Neural crest cell (in vitro differentiated cells): ENCODE measurements at regions not wholly inside any gene's neighbourhood (a gene's known extent, or its start where the extent isn't known, plus 50 kb on each side); places are given as distances from the start of the nearest gene placed in this dataset.
"Not testable (repeated sequence)": the region's sequence is repeated elsewhere in the genome, so short reads cannot be mapped to it uniquely, and the experiment has no call there.

Source experiments
- DNase-seq: peaks from one replicate; pipeline ENCODE4 v3.0.0; 2021; ENCODE audit warnings: low read depth, mixed read lengths, low spot score
- H3K27ac Mint-ChIP-seq: one replicate; pipeline ENCODE4 v1.8.0; 2021; ENCODE audit warnings: mild to moderate bottlenecking, mixed read lengths; ENCODE audit not compliant: unreplicated experiment
- H3K27me3 Mint-ChIP-seq: 2 replicates; pipeline ENCODE4 v1.8.0; 2021; ENCODE audit warnings: low read depth, mild to moderate bottlenecking, mixed read lengths
- H3K36me3 Mint-ChIP-seq: 2 replicates; pipeline ENCODE4 v1.8.0; 2021; ENCODE audit warnings: low read depth, mild to moderate bottlenecking, mixed read lengths
- H3K4me1 Mint-ChIP-seq: 2 replicates; pipeline ENCODE4 v1.8.0; 2021; ENCODE audit warnings: mixed read lengths
- H3K4me3 Mint-ChIP-seq: one replicate; pipeline ENCODE4 v1.8.0; 2021; ENCODE audit warnings: mild to moderate bottlenecking, mixed read lengths
- H3K9me3 Mint-ChIP-seq: 2 replicates; pipeline ENCODE4 v1.8.0; 2021; ENCODE audit warnings: mixed read lengths
- TF ChIP-seq, protein P1 (sequence below): fragments of 200-600 bp; sonication (generic); conservative IDR thresholded peaks from 2 replicates; pipeline ENCODE4 v1.5.0; 2021; ENCODE audit warnings: antibody characterized with exemption, mild to moderate bottlenecking

DNA sequence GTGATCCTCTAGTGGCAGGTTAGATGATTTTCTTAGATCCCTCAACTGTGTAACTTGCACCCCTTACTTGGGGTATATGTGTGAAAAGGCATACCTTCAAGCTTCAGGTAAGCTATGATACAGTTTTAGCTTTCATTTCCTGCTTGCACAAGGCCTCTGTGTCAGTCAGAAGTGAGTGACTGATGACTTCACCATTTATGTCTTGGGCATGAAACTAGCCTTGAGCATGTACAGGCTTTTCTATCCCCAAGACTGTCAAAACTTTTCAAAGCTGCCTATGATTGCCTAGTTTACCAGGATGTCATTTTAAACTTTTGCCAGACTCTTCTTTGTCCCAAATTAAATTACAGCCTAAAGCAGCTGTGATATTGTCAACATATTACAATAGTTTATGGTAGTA lies 286.1 kb upstream of the CNTN5 start:
- DNase-seq: no peak
- Mint-ChIP-seq H3K9me3 (no peaks in the 10 kb centered on the region), H3K4me3 (no peak overlapping the region), H3K27me3 (no peaks in the 10 kb centered on the region), H3K4me1 (no peaks in the 10 kb centered on the region), H3K36me3 (no peaks in the 10 kb centered on the region), H3K27ac (no peak overlapping the region)
- TF ChIP-seq, protein P1, sequence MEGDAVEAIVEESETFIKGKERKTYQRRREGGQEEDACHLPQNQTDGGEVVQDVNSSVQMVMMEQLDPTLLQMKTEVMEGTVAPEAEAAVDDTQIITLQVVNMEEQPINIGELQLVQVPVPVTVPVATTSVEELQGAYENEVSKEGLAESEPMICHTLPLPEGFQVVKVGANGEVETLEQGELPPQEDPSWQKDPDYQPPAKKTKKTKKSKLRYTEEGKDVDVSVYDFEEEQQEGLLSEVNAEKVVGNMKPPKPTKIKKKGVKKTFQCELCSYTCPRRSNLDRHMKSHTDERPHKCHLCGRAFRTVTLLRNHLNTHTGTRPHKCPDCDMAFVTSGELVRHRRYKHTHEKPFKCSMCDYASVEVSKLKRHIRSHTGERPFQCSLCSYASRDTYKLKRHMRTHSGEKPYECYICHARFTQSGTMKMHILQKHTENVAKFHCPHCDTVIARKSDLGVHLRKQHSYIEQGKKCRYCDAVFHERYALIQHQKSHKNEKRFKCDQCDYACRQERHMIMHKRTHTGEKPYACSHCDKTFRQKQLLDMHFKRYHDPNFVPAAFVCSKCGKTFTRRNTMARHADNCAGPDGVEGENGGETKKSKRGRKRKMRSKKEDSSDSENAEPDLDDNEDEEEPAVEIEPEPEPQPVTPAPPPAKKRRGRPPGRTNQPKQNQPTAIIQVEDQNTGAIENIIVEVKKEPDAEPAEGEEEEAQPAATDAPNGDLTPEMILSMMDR: no peak

DNA sequence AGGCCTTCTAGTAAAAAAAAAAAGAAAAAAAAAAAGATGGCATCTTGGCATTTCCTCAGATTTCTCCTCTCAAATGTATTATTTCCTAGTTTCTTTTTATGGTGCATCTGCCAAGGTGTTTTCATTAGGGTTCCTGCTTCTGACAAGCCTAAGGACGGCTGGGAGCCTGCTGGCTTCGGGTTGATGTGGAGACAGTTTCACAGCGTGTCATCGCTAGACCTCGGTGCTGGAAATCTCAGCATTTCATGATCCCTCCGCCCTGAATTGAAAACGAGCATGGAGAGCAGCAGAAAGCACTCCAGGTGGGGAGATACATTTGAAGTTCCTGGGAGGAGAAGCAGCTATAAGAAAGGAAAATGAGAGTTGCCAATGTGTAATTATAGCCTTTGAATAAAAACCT lies 283.9 kb upstream of the CNTN5 start:
- DNase-seq: no peak
- no peaks in the 10 kb centered on the region for H3K27me3 Mint-ChIP-seq

DNA sequence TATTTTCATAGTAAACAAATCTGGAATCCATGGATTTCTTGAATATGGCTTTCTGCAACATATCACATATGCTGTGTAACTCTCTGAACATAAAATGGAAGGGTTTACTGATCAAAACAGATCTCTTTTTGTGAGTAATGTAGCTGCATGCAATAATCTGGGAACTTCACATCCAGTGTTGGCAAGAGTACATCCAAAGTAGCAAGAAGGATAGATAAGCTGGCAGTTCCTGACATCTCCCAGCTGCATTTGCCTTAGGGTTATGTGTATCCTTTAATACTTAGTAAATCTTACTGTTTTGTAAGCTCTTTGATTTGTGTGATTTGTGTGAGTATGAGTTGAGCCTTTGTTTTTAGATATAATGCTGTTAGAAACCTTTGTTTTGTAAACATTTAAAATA lies 280.4 kb upstream of the CNTN5 start:
- Mint-ChIP-seq H3K9me3 (no peaks in the 10 kb centered on the region), H3K27ac (no peak overlapping the region), H3K36me3 (no peaks in the 10 kb centered on the region), H3K4me1 (no peaks in the 10 kb centered on the region), H3K27me3 (no peaks in the 10 kb centered on the region), H3K4me3 (no peak overlapping the region)
- DNase-seq: no peak
- TF ChIP-seq, protein P1: no peak

More for the DNA sequence above, 283.9 kb upstream of the CNTN5 start:
- no peak overlapping the region for H3K4me3 Mint-ChIP-seq
- H3K4me1 Mint-ChIP-seq: no peaks in the 10 kb centered on the region
- H3K27ac Mint-ChIP-seq: no peak overlapping the region
- TF ChIP-seq, protein P1: no peak
- no peaks in the 10 kb centered on the region for H3K36me3 Mint-ChIP-seq
- no peaks in the 10 kb centered on the region for H3K9me3 Mint-ChIP-seq

DNA sequence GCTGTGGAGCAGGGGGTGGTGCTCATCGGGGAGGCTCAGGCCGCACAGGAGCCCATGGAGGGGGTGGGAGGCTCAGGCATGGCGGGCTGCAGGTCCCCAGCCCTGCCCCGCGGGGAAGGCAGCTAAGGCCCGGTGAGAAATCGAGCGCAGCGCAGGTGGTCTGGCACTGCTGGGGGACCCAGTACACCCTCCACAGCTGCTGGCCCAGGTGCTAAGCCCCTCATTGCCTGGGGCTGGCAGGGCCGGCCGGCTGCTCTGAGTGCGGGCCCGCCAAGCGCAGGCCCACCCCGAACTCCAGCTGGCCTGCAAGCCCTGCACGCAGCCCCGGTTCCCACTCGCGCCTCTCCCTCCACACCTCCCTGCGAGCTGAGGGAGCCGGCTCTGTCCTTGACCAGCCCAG lies 257.3 kb upstream of the CNTN5 start:
- not testable (repeated sequence) for H3K4me1 Mint-ChIP-seq, H3K36me3 Mint-ChIP-seq, DNase-seq, H3K4me3 Mint-ChIP-seq, H3K9me3 Mint-ChIP-seq, H3K27me3 Mint-ChIP-seq, H3K27ac Mint-ChIP-seq

DNA sequence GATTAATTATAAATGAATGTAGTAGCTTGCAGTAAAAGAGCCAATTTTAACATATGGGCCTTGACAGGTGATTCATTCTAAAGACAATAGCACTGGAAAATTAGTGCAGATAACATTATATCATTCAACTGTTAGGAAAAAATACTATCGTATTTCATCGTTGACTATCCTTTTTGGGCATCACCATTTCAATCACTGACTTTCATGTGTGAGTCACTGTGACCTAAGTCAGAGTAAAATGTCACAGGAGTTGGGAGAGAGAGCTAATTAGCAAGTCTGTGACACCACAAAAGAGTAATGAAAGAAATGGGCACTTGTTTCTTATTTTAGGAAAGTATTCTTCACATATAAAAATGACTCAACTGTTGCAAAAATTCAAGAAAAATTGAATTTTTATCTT lies 253.8 kb upstream of the CNTN5 start:
- H3K4me1 Mint-ChIP-seq: peaks cover 3% of the 10 kb centered on the region
- H3K27ac Mint-ChIP-seq: no peak overlapping the region
- H3K27me3 Mint-ChIP-seq: no peaks in the 10 kb centered on the region
- H3K9me3 Mint-ChIP-seq: peaks cover 5% of the 10 kb centered on the region
- H3K4me3 Mint-ChIP-seq: no peak overlapping the region
- TF ChIP-seq, protein P1: no peak
- DNase-seq: no peak
- peaks cover 10% of the 10 kb centered on the region for H3K36me3 Mint-ChIP-seq

DNA sequence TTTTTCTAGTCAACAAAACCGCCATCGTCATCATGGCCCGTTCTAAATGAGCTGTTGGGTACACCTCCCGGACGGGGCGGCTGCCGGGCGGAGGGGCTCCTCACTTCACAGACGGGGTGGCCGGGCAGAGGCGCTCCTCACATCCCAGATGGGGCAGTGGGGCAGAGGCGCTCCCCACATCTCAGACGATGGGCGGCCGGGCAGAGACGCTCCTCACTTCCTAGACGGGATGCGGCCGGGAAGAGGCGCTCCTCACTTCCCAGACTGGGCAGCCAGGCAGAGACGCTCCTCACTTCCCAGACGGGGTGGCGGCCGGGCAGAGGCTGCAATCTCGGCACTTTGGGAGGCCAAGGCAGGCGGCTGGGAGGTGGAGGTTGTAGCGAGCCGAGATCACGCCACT lies 250.7 kb upstream of the CNTN5 start:
- H3K4me3 Mint-ChIP-seq, H3K4me1 Mint-ChIP-seq, H3K27me3 Mint-ChIP-seq, DNase-seq, H3K27ac Mint-ChIP-seq, H3K9me3 Mint-ChIP-seq, H3K36me3 Mint-ChIP-seq: not testable (repeated sequence)

DNA sequence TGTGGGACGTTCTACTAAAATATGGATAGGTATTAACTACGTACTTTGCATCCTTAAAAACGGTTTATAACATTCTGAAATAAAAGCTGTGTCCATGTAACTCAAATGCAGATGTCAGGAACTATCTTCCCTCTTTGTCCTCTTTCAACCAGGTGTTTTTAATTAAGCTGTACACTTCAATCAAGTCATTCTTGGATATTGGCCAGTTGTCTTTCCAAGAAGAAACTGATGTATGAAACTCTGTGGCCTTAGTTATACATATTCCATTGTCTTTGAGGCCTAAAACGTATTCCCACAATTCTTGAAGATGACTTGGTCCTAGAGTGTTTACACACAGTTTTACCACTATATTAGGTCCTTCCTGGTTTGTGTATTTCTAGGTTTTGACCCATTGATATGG lies 249.0 kb upstream of the CNTN5 start:
- Mint-ChIP-seq H3K4me3 (no peak overlapping the region), H3K27ac (no peak overlapping the region), H3K4me1 (peaks cover 2% of the 10 kb centered on the region), H3K9me3 (peaks cover 5% of the 10 kb centered on the region), H3K27me3 (no peaks in the 10 kb centered on the region), H3K36me3 (peaks cover 8% of the 10 kb centered on the region)
- DNase-seq: no peak
- TF ChIP-seq, protein P1: no peak
